Adipocyte (in vitro differentiated cells): ENCODE measurements at regions not wholly inside any gene's neighbourhood (a gene's known extent, or its start where the extent isn't known, plus 50 kb on each side); places are given as distances from the start of the nearest gene placed in this dataset.
"Not testable (repeated sequence)": the region's sequence is repeated elsewhere in the genome, so short reads cannot be mapped to it uniquely, and the experiment has no call there.

ENCODE experiments used
- DNase-seq: peaks from one replicate; pipeline ENCODE4 v3.0.0-alpha.2; 2015; ENCODE audit warnings: low read depth
- H3K27me3 ChIP-seq: replicated peaks from 2 replicates; pipeline ENCODE4 v1.7.0; 2013; ENCODE audit warnings: mild to moderate bottlenecking, low read length, moderate library complexity; ENCODE audit not compliant: control insufficient read depth, insufficient read depth
- H3K36me3 ChIP-seq: 2 replicates; pipeline ENCODE4 v1.7.0; 2013; ENCODE audit warnings: low read length, mild to moderate bottlenecking, moderate library complexity; ENCODE audit not compliant: control insufficient read depth, insufficient read depth, severe bottlenecking
- H3K4me1 ChIP-seq: 2 replicates; pipeline ENCODE4 v1.7.0; 2013; ENCODE audit warnings: mild to moderate bottlenecking, low read length, moderate library complexity; ENCODE audit not compliant: control insufficient read depth, insufficient read depth
- H3K4me3 ChIP-seq: 2 replicates; pipeline ENCODE4 v1.7.0; 2013; ENCODE audit warnings: mild to moderate bottlenecking, low read length, moderate library complexity
- H3K9ac ChIP-seq: 2 replicates; pipeline ENCODE4 v1.7.0; 2013; ENCODE audit warnings: mild to moderate bottlenecking, low read length, moderate library complexity
- H3K9me3 ChIP-seq: 2 replicates; pipeline ENCODE4 v1.7.0; 2013; ENCODE audit warnings: mild to moderate bottlenecking, low read length, moderate library complexity; ENCODE audit not compliant: control insufficient read depth

- not testable (repeated sequence) for H3K9ac ChIP-seq, H3K36me3 ChIP-seq, H3K4me1 ChIP-seq, DNase-seq, H3K4me3 ChIP-seq
- H3K27me3 ChIP-seq = peaks cover 20% of the 10 kb centered on the region
- H3K9me3 ChIP-seq = peaks cover 19% of the 10 kb centered on the region
These were observed 74.3 kb upstream of the SOX13 start for GRCh38 chr1:203998571-203998970.

GRCh38 chr1:203999618-204000017 lies 73.3 kb upstream of the SOX13 start:
- Histone ChIP-seq H3K36me3 (no peaks in the 10 kb centered on the region), H3K9ac (no peak overlapping the region), H3K4me1 (no peaks in the 10 kb centered on the region), H3K4me3 (no peak overlapping the region), H3K9me3 (peaks cover 19% of the 10 kb centered on the region), H3K27me3 (peaks cover 14% of the 10 kb centered on the region)
- DNase-seq = no peak

- Histone ChIP-seq H3K9me3 (peaks cover 19% of the 10 kb centered on the region), H3K9ac (no peak overlapping the region), H3K4me1 (no peaks in the 10 kb centered on the region), H3K36me3 (no peaks in the 10 kb centered on the region), H3K4me3 (no peak overlapping the region), H3K27me3 (no peaks in the 10 kb centered on the region)
- no peak for DNase-seq
These were observed 71.6 kb upstream of the SOX13 start for GRCh38 chr1:204001166-204001901.

GRCh38 chr1:204002614-204003013 lies 70.3 kb upstream of the SOX13 start:
- Histone ChIP-seq H3K36me3 (no peaks in the 10 kb centered on the region), H3K9ac (no peak overlapping the region), H3K4me3 (no peak overlapping the region), H3K27me3 (no peaks in the 10 kb centered on the region), H3K9me3 (peaks cover 19% of the 10 kb centered on the region), H3K4me1 (no peaks in the 10 kb centered on the region)
- no peak for DNase-seq

GRCh38 chr1:204003536-204003935 lies 69.4 kb upstream of the SOX13 start:
- DNase-seq = no peak
- Histone ChIP-seq H3K9ac (no peak overlapping the region), H3K4me3 (no peak overlapping the region), H3K4me1 (no peaks in the 10 kb centered on the region), H3K9me3 (peaks cover 19% of the 10 kb centered on the region), H3K36me3 (no peaks in the 10 kb centered on the region), H3K27me3 (no peaks in the 10 kb centered on the region)

GRCh38 chr1:204011426-204011825 lies 61.5 kb upstream of the SOX13 start:
- no peak for DNase-seq
- no peaks in the 10 kb centered on the region for H3K4me1 ChIP-seq
- no peaks in the 10 kb centered on the region for H3K36me3 ChIP-seq
- H3K27me3 ChIP-seq = peaks cover under 1% of the 10 kb centered on the region
- H3K9ac ChIP-seq = no peak overlapping the region
- no peaks in the 10 kb centered on the region for H3K9me3 ChIP-seq
- H3K4me3 ChIP-seq = no peak overlapping the region

GRCh38 chr1:204013052-204013451 lies 59.9 kb upstream of the SOX13 start:
- H3K9me3 ChIP-seq = no peaks in the 10 kb centered on the region
- no peak for DNase-seq
- no peaks in the 10 kb centered on the region for H3K36me3 ChIP-seq
- H3K27me3 ChIP-seq = peaks cover 9% of the 10 kb centered on the region
- H3K9ac ChIP-seq = no peak overlapping the region
- H3K4me1 ChIP-seq = no peaks in the 10 kb centered on the region
- H3K4me3 ChIP-seq = no peak overlapping the region

GRCh38 chr1:204014336-204014735 lies 58.6 kb upstream of the SOX13 start:
- Histone ChIP-seq H3K4me1 (no peaks in the 10 kb centered on the region), H3K9ac (no peak overlapping the region)

GRCh38 chr1:204014961-204015360 lies 58.0 kb upstream of the SOX13 start:
- H3K27me3 ChIP-seq, H3K36me3 ChIP-seq, H3K4me3 ChIP-seq, H3K9ac ChIP-seq, H3K4me1 ChIP-seq, H3K9me3 ChIP-seq, DNase-seq: not testable (repeated sequence)

More at GRCh38 chr1:204014336-204014735, 58.6 kb upstream of the SOX13 start:
- Histone ChIP-seq H3K27me3 (peaks cover 9% of the 10 kb centered on the region), H3K9me3 (no peaks in the 10 kb centered on the region), H3K4me3 (no peak overlapping the region), H3K36me3 (no peaks in the 10 kb centered on the region)
- no peak for DNase-seq

GRCh38 chr1:204017032-204017431 lies 55.9 kb upstream of the SOX13 start:
- Histone ChIP-seq H3K27me3 (peaks cover 9% of the 10 kb centered on the region), H3K4me3 (no peak overlapping the region), H3K36me3 (no peaks in the 10 kb centered on the region), H3K9me3 (no peaks in the 10 kb centered on the region), H3K4me1 (no peaks in the 10 kb centered on the region), H3K9ac (no peak overlapping the region)
- no peak for DNase-seq

- DNase-seq = no peak
- Histone ChIP-seq H3K9me3 (no peaks in the 10 kb centered on the region), H3K27me3 (peaks cover 9% of the 10 kb centered on the region), H3K9ac (no peak overlapping the region), H3K4me1 (no peaks in the 10 kb centered on the region), H3K4me3 (no peak overlapping the region), H3K36me3 (no peaks in the 10 kb centered on the region)
These were observed 54.5 kb upstream of the SOX13 start for GRCh38 chr1:204018460-204018859.
